ENCODE measurements at regions not wholly inside any gene's neighbourhood (a gene's known extent, or its start where the extent isn't known, plus 50 kb on each side); places are given as distances from the start of the nearest gene placed in this dataset.
"Not testable (repeated sequence)": the region's sequence is repeated elsewhere in the genome, so short reads cannot be mapped to it uniquely, and the experiment has no call there.

- no peaks in the 10 kb centered on the region for H3K4me1 Mint-ChIP-seq (ENCODE audit: low read depth, unreplicated experiment)
- H3K27me3 ChIP-seq (replicated peaks; ENCODE audit: control insufficient read depth, insufficient read depth, low read length) = no peaks in the 10 kb centered on the region
- ChIA-PET POLR2A (no interaction called here), CTCF (no interaction called here)
- no peak overlapping the region for H3K4me3 ChIP-seq (ENCODE audit: low read depth, low read length)
- no peak for TF ChIP-seq CTCF (IDR thresholded peaks at IDR 0.05; ENCODE audit: insufficient read depth in 1 of 2, low read depth in 1 of 2, low read length in 1 of 2, severe bottlenecking in 1 of 2, unreplicated experiment in 1 of 2)
- no peaks in the 10 kb centered on the region for H3K9me3 ChIP-seq
- H3K27me3 Mint-ChIP-seq (ENCODE audit: insufficient read depth, unreplicated experiment) = peaks cover 3% of the 10 kb centered on the region
- intact Hi-C loops (cut with micrococcal nuclease; ENCODE audit: unreplicated experiment) = no loop called here
- H3K36me3 Mint-ChIP-seq (ENCODE audit: insufficient read depth, unreplicated experiment) = peaks cover 5% of the 10 kb centered on the region
- H3K4me3 Mint-ChIP-seq (ENCODE audit: unreplicated experiment) = no peak overlapping the region
- H3K36me3 ChIP-seq (ENCODE audit: control insufficient read depth, insufficient read depth, low read length) = no peaks in the 10 kb centered on the region
- no peaks in the 10 kb centered on the region for H3K4me1 ChIP-seq
- DNase-seq = no peak
- no peaks in the 10 kb centered on the region for H3K9me3 Mint-ChIP-seq (ENCODE audit: unreplicated experiment)
- H3K27ac Mint-ChIP-seq (ENCODE audit: unreplicated experiment) = no peak overlapping the region
- no TSS peak for BruUV-seq (replicated peaks)
These were observed 134.8 kb downstream of the RTP5 start for GRCh38 chr2:242004223-242004901.

- H3K4me1 Mint-ChIP-seq (ENCODE audit: low read depth, unreplicated experiment) = no peaks in the 10 kb centered on the region
- no TSS peak for BruUV-seq (replicated peaks)
- ChIA-PET CTCF (no interaction called here), POLR2A (no interaction called here)
- no peaks in the 10 kb centered on the region for H3K9me3 Mint-ChIP-seq (ENCODE audit: unreplicated experiment)
- H3K4me3 Mint-ChIP-seq (ENCODE audit: unreplicated experiment) = no peak overlapping the region
- Histone ChIP-seq H3K27me3 (replicated peaks; ENCODE audit: control insufficient read depth, insufficient read depth, low read length) (no peaks in the 10 kb centered on the region), H3K4me1 (no peaks in the 10 kb centered on the region), H3K36me3 (ENCODE audit: control insufficient read depth, insufficient read depth, low read length) (no peaks in the 10 kb centered on the region), H3K9me3 (no peaks in the 10 kb centered on the region), H3K4me3 (ENCODE audit: low read depth, low read length) (no peak overlapping the region)
- H3K27ac Mint-ChIP-seq (ENCODE audit: unreplicated experiment) = no peak overlapping the region
- DNase-seq = no peak
- intact Hi-C loops (cut with micrococcal nuclease; ENCODE audit: unreplicated experiment) = no loop called here
- peaks cover 5% of the 10 kb centered on the region for H3K36me3 Mint-ChIP-seq (ENCODE audit: insufficient read depth, unreplicated experiment)
- H3K27me3 Mint-ChIP-seq (ENCODE audit: insufficient read depth, unreplicated experiment) = peaks cover 3% of the 10 kb centered on the region
- no peak for TF ChIP-seq CTCF (IDR thresholded peaks at IDR 0.05; ENCODE audit: insufficient read depth in 1 of 2, low read depth in 1 of 2, low read length in 1 of 2, severe bottlenecking in 1 of 2, unreplicated experiment in 1 of 2)
These were observed 135.3 kb downstream of the RTP5 start for GRCh38 chr2:242004902-242005230.

GRCh38 chr2:242006091-242006634 is 136.6 kb downstream of the RTP5 start:
- H3K4me3 Mint-ChIP-seq (ENCODE audit: unreplicated experiment); intact Hi-C loops (cut with micrococcal nuclease; ENCODE audit: unreplicated experiment); H3K36me3 Mint-ChIP-seq (ENCODE audit: insufficient read depth, unreplicated experiment); H3K4me1 Mint-ChIP-seq (ENCODE audit: low read depth, unreplicated experiment); H3K4me3 ChIP-seq (ENCODE audit: low read depth, low read length); H3K4me1 ChIP-seq; CTCF ChIA-PET; H3K36me3 ChIP-seq (ENCODE audit: control insufficient read depth, insufficient read depth, low read length); H3K27ac Mint-ChIP-seq (ENCODE audit: unreplicated experiment); H3K9me3 ChIP-seq; DNase-seq; POLR2A ChIA-PET; H3K9me3 Mint-ChIP-seq (ENCODE audit: unreplicated experiment); BruUV-seq (replicated peaks); H3K27me3 Mint-ChIP-seq (ENCODE audit: insufficient read depth, unreplicated experiment); H3K27me3 ChIP-seq (replicated peaks; ENCODE audit: control insufficient read depth, insufficient read depth, low read length): not testable (repeated sequence)

- H3K4me1 ChIP-seq; H3K27me3 ChIP-seq (replicated peaks; ENCODE audit: control insufficient read depth, insufficient read depth, low read length); intact Hi-C loops (cut with micrococcal nuclease; ENCODE audit: unreplicated experiment); H3K36me3 Mint-ChIP-seq (ENCODE audit: insufficient read depth, unreplicated experiment); BruUV-seq (replicated peaks); H3K9me3 ChIP-seq; CTCF ChIA-PET; POLR2A ChIA-PET; H3K4me3 Mint-ChIP-seq (ENCODE audit: unreplicated experiment); DNase-seq; H3K4me3 ChIP-seq (ENCODE audit: low read depth, low read length); H3K27me3 Mint-ChIP-seq (ENCODE audit: insufficient read depth, unreplicated experiment); H3K9me3 Mint-ChIP-seq (ENCODE audit: unreplicated experiment); H3K36me3 ChIP-seq (ENCODE audit: control insufficient read depth, insufficient read depth, low read length); H3K4me1 Mint-ChIP-seq (ENCODE audit: low read depth, unreplicated experiment); H3K27ac Mint-ChIP-seq (ENCODE audit: unreplicated experiment): not testable (repeated sequence)
These were observed 139.4 kb downstream of the RTP5 start for GRCh38 chr2:242008908-242009307.

GRCh38 chr2:242009846-242010245 is 140.3 kb downstream of the RTP5 start:
- H3K36me3 ChIP-seq (ENCODE audit: control insufficient read depth, insufficient read depth, low read length); H3K9me3 Mint-ChIP-seq (ENCODE audit: unreplicated experiment); BruUV-seq (replicated peaks); H3K4me3 Mint-ChIP-seq (ENCODE audit: unreplicated experiment); intact Hi-C loops (cut with micrococcal nuclease; ENCODE audit: unreplicated experiment); H3K9me3 ChIP-seq; H3K4me1 Mint-ChIP-seq (ENCODE audit: low read depth, unreplicated experiment); H3K4me3 ChIP-seq (ENCODE audit: low read depth, low read length); H3K27me3 ChIP-seq (replicated peaks; ENCODE audit: control insufficient read depth, insufficient read depth, low read length); H3K36me3 Mint-ChIP-seq (ENCODE audit: insufficient read depth, unreplicated experiment); H3K27me3 Mint-ChIP-seq (ENCODE audit: insufficient read depth, unreplicated experiment); CTCF ChIA-PET; DNase-seq; POLR2A ChIA-PET; H3K4me1 ChIP-seq; H3K27ac Mint-ChIP-seq (ENCODE audit: unreplicated experiment): not testable (repeated sequence)
